Posterior cingulate gyrus (tissue), 11 donors: ENCODE measurements at regions not wholly inside any gene's neighbourhood (a gene's known extent, or its start where the extent isn't known, plus 50 kb on each side); places are given as distances from the start of the nearest gene placed in this dataset.
A peak's percentile ranks its signal among the peaks of the same experiment; 100 is the strongest.
"Not testable (repeated sequence)": the region's sequence is repeated elsewhere in the genome, so short reads cannot be mapped to it uniquely, and the experiment has no call there.

Source experiments
- DNase-seq, 10 donors: peaks; one replicate each; pipeline versions ENCODE4 v3.0.0 to v3.0.0-alpha.2; 2020 to 2021; ENCODE audit warnings: mixed read lengths in 3 of 10
- intact Hi-C: fragments of 100-400 bp; cut with DNase I; formaldehyde crosslinking; loops from one replicate; pipeline ENCODE4 v1.15.1; 2023

- intact Hi-C loops: no loop called here
Observed at GRCh38 chr6:8361259-8361658, 74.1 kb downstream of the SLC35B3 start.

DNA sequence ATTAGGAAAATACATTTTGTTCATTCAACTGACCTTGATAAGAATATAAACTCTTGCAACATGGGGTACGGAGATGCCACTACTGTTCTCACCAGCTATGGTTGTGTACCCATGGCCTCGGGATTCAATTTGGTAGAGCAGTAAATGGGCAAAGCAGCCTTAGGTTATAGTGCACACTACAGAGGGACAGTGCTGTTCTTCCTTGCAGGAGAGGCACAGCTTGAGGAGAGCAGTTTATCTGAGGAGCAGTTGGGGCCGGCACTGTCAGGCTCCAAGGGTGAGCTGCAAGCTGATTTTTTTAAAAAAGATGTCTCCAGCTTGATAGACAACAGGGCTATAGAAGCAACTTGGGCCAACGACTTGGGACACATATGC, 82.4 kb downstream of the SLC35B3 start:
- no peak for DNase-seq
- intact Hi-C loops: no loop called here

More at GRCh38 chr6:8361259-8361658, 74.1 kb downstream of the SLC35B3 start:
- no peak for DNase-seq

- no peak for DNase-seq
- intact Hi-C loops: no loop called here
Observed at GRCh38 chr6:8352335-8352965, 82.9 kb downstream of the SLC35B3 start.

GRCh38 chr6:8343600-8343999, 91.7 kb downstream of the SLC35B3 start:
- intact Hi-C loops: no loop called here
- no peak for DNase-seq

- DNase-seq: no peak
- intact Hi-C loops: no loop called here
Observed at GRCh38 chr6:8342241-8342819, 93.0 kb downstream of the SLC35B3 start.

GRCh38 chr6:8337147-8337546, 98.2 kb downstream of the SLC35B3 start:
- DNase-seq: no peak
- intact Hi-C loops: no loop called here

GRCh38 chr6:8336406-8337057, 98.8 kb downstream of the SLC35B3 start:
- no peak for DNase-seq
- intact Hi-C loops: no loop called here

- intact Hi-C loops: no loop called here
- no peak for DNase-seq
Observed at GRCh38 chr6:8335896-8336295, 99.4 kb downstream of the SLC35B3 start.

- intact Hi-C loops: no loop called here
- DNase-seq: no peak
Observed at GRCh38 chr6:8335381-8335780, 100.0 kb downstream of the SLC35B3 start.

DNA sequence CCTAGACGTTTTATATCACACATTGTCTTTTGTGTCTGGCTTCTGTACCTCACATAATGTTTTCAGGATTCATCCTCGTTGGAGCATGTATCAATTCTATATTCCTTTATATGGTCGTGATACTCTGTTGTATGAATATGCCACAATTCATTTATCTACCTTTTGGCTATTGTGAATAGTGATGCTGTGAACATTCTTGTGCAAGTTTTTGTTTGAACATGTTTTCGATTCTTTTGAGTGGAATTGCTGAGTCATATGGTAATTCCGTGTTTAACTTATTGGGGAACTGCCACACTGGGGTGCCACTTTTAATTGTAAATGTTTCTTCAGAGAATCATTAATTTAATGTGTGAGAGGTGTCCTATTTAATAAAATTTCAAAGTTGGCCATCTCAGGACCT, 101.2 kb downstream of the SLC35B3 start:
- DNase-seq: no peak
- intact Hi-C loops: no loop called here

DNA sequence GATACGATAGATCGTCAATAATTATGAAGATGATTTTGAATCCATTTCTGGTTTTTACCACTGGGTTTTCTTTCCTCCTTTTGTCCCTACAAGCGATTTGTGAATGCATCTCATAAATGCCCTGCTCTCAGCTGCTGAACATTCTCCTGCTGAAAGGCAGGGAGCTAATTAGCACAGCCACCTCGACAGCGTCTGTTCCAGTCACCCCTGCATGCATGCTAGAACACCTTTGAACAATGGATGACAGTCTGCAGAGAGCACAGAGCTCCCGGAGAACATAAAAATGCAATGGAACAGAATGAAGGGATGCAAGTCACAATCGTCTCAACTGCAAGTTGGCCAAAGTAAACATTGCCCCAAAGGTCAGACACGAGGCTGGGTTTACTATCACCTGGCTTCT, 105.8 kb downstream of the SLC35B3 start:
- DNase-seq: no peak
- intact Hi-C loops: no loop called here

- intact Hi-C loops: no loop called here
- DNase-seq: no peak
Observed at GRCh38 chr6:8325743-8326142, 109.6 kb downstream of the SLC35B3 start.

- DNase-seq: no peak
- intact Hi-C loops: no loop called here
Observed at GRCh38 chr6:8322659-8323058, 112.7 kb downstream of the SLC35B3 start.

- intact Hi-C loops: no loop called here
- no peak for DNase-seq
Observed at GRCh38 chr6:8321671-8322404, 113.5 kb downstream of the SLC35B3 start.

- DNase-seq: peak in 1 of 10 donors; percentile 55
- intact Hi-C loops: no loop called here
Observed at GRCh38 chr6:8315154-8315553, 120.2 kb downstream of the SLC35B3 start.

DNA sequence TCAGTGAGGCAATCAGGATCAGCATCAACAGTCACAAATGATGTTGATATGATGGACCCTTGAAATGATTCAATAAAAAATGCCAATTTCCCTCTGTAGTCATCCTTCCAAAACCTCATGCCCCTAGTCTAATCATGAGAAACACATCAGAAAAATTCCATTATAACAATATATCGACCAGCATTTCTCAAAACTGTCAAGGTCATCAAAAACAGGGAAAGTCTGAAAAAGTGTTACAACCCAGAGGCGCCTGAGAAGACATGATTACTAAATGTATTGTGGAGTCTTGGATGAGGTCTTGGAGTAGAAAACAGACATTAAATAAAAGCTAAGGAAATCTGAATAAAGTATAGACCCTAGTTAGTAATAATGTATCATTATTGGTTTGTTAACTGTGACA, 133.8 kb downstream of the SLC35B3 start:
- intact Hi-C loops: no loop called here

GRCh38 chr6:8299034-8299433, 136.3 kb downstream of the SLC35B3 start:
- DNase-seq: no peak
- intact Hi-C loops: no loop called here

More for the DNA sequence above, 133.8 kb downstream of the SLC35B3 start:
- no peak for DNase-seq

DNA sequence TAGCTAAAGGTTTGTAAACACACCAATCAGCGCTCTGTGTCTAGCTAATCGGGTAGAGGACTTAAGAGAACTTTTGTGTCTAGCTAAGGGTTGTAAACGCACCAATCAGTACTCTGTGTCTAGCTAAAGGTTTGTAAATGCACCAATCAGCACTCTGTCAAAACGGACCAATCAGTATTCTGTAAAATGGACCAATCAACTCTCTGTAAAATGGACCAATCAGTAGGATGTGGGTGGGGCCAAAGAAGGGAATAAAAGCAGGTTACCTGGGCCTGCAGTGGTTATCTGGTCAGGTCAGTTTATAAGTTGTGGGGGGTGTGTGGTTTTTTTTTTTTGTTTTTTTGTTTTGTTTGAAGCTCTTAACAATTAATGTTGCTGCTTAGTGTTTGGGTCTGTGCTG, 152.4 kb downstream of the SLC35B3 start:
- intact Hi-C loops, DNase-seq: not testable (repeated sequence)

DNA sequence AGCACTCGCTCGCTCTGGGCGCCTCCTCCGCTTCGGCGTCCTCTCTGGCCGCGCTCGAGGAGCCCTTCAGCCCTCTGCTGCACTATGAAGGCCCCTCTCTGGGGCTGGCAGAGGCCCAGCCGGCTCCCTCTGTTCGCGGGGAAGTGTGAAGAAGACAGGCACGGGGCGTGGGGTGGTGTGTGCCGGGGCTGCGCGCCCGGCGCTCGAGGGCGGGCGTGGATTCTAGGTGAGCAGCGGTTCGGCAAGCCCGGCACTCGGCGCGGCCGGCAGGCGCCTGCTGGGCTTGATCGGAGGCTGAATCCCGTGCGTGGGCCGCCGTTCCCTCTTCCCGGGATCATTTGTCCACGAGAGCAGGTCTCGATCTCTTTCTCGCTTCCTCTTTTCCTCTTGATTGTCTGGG, 153.0 kb downstream of the SLC35B3 start:
- intact Hi-C loops: no loop called here
- DNase-seq: peak in 1 of 10 donors; percentile 72

DNA sequence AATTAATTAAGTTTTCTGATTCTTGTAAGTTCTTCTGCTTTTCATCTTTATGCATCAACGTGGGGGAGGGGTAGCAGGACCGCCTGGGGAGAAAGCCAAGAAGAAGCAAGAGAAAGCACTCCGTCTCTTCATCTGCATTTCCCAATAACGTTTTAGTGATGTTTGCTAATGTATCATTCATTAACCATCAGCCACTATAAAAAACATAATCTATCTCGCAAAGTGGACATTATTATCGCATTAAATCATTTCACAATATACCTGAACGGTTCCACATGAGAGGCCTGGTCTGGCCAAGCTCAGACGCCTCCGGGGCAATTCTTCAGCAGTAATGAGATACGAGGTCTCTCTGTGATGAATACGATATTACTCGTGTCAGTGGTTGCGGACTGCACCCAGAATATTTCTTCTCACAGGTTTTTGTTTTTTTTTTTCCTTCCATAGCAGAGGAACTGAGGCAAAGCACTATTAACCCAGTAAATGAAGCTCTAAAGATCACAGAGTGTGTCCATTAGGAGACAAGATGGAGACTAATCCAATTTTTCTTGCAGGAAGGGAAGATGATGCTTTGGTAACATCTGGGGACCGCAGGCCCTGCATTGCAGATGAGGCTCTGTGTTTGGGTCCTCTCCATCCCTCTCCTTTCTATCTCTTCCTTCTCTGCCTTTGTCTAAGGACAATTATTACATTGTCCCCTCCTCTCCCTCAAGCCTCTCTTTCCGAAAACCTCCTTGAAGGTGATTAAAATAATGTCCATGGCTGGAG, 156.1 kb downstream of the SLC35B3 start:
- intact Hi-C loops: no loop called here
- DNase-seq: no peak

DNA sequence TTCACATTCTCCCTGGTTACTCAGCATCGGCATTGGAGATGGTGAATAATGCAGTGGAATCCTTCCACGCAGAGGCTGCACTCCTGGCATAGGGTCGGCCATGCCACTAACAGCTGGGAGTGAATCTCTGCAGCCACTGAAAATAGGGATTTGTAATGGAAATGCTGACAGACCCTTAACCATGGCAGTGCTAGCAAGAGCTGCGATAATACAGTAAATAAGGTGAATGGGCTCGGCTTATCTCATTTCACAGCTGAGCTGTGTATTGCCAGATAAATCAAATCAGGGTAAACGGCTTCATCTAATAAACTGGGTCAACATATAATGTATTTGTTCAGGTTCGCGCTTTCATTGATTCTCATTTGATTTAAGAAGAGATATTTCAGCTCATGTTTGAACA, 156.8 kb downstream of the SLC35B3 start:
- intact Hi-C loops: no loop called here
- DNase-seq: no peak
